ENCODE measurements at regions not wholly inside any gene's neighbourhood (a gene's known extent, or its start where the extent isn't known, plus 50 kb on each side); places are given as distances from the start of the nearest gene placed in this dataset.

GRCh38 chr1:34682452-34683223 lies 72.2 kb upstream of the GJB5 start:
- no peak overlapping the region for H3K27ac ChIP-seq
- H3K4me3 ChIP-seq: no peak overlapping the region

DNA sequence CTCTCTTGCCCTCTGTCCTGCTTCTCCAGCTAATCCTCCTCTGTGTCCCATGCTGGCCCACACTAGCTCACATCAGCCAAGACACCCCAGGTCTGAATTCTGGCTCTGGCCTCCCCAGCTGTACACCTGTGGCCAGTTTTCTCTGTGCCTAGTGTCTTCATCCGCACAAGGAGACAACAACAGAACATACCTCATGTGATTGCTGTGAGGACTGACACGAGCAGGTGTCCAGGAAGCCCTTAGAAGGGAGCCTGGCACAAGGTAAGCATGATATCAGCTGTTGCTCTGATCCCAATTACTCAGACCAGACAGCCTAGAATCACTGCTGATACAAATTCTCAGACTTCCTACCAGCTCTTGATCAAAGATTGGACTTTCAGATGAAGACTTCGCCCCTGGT lies 71.2 kb upstream of the GJB5 start:
- no peak overlapping the region for H3K4me3 ChIP-seq
- H3K27ac ChIP-seq: no peak overlapping the region

DNA sequence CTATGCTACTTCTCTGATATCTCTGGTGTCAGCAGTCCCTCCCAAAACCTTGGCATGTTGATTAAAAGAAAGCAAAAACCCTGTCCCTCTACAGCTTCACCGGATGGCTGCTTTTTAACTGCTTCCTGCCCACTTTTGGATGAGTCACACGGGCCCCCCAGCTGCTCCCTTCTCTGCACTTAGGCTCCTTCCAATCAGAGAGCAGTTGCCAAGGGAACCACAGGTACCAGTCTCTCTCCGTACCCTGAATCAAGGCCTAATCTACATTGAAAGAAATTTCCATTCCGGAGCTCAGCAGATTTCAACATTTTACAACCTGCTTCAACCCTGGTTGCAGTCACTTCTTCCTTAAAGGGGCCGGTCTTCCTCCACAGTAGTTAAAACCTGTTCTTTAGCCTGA lies 70.6 kb upstream of the GJB5 start:
- Histone ChIP-seq H3K27ac (no peak overlapping the region), H3K4me3 (no peak overlapping the region)

DNA sequence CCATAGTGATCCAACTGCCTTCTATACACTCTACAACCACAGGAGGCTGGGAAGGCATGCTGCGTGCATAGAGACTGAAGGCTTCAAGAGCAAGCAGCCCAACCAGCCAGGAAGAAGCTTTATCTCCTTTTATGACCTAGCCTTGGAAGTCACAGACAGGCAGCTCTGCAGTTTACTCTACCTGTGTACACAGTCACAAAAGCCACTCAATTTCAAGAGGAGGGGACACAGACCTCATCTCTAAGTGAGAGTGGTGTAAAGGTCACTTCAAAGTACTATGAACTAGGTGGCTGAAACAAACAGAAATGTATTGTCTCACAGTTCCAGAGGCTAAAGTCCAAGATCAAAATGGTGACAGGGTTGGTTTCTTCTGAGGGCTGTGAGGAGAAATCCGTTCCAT lies 69.6 kb upstream of the GJB5 start:
- Histone ChIP-seq H3K4me3 (no peak overlapping the region), H3K27ac (no peak overlapping the region)

DNA sequence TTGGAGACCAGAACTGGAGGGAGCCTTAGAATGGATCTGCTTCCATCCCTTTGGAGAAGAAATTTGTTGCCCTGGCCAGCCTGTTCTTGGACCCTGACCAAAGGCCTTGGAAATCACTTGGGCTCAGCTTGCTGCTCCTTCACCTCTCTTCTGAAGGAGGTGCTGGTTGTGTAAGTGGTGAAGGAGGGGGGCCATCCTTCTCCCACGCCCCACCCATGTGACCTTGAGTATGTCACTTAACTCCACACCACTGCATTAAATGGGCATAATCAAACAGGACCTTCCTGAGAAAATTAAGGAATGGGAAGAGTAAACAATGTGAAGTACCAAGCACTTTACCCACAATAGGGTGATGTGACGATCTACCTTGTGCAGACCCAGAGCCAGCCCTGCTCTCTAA lies 68.3 kb upstream of the GJB5 start:
- no peak overlapping the region for H3K27ac ChIP-seq
- H3K4me3 ChIP-seq: no peak overlapping the region

DNA sequence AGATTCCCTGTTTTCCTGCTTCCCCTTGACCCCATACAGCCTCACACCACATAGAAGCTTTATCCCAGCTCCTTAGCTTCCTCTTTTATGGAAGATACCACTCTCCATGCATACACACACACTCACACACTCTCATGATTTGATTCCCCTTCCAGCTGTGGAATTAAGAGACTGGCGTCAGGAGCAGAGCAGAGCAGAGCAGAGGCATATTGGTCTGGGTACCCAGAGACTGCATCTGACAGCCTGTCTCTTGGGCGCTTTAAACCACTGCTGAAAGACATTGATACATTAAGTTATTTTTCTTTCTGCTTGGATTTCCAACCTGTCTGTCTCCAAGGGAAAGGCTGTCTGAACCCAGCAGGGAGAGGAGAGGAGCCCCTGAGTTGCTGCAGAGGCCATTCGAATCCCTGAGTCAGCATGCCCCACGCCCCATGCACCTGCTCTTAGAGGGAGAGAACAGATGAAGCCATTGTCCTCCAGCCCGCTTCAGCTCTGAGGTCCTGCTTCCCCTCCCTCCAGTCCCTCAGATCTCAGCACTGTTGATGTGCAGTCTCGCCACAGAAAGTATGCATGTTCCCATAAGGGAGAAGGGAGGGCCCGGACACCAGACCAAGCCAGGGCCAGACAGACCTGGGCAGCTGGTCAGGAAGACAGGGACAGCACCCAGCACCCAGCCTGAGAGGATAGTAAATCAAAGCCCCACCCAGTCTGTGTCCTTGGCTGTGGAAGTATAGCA lies 66.7 kb upstream of the GJB5 start:
- Histone ChIP-seq H3K4me3 (no peak overlapping the region), H3K27ac (no peak overlapping the region)

DNA sequence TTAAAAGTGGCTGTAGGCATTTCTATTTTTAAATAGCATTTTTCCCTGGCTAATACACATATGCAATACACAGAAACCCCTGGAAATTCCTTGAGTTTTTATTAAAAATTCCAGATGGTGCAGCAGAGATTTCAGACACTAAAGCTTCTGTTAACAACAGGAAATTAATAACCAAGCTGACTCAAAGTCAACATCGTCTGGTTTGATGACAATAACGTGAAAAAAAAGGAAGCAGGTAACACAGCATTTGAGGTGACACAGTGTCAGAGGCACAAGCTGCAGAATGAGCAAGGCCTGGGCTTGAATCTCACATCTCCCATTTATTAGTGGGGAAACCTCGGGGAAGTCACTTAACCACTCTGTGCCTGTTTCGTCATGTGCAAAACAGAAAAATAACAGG lies 64.6 kb upstream of the GJB5 start:
- Histone ChIP-seq H3K4me3 (no peak overlapping the region), H3K27ac (no peak overlapping the region)

- Histone ChIP-seq H3K4me3 (no peak overlapping the region), H3K27ac (no peak overlapping the region)
Measured at GRCh38 chr1:34693081-34693480, 61.8 kb upstream of the GJB5 start.

DNA sequence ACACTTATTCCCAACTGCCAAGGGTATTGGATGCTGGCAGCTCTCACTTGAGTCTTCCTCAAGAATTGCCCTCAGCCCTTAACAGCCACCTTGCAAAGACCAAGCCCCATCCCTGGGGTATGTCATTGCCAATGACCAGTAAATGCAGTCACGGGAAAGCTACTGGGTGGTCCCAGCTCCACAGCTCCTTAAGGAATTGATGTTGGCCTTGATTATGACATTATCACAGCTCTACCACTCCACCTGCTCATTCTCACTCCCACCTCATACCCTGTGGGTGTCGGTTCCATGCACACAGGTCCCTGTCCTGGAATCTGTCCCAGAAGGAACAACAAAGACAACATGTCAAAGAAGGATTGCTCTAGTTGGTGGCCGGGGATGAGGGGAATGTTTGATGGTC lies 60.5 kb upstream of the GJB5 start:
- no peak overlapping the region for H3K4me3 ChIP-seq

DNA sequence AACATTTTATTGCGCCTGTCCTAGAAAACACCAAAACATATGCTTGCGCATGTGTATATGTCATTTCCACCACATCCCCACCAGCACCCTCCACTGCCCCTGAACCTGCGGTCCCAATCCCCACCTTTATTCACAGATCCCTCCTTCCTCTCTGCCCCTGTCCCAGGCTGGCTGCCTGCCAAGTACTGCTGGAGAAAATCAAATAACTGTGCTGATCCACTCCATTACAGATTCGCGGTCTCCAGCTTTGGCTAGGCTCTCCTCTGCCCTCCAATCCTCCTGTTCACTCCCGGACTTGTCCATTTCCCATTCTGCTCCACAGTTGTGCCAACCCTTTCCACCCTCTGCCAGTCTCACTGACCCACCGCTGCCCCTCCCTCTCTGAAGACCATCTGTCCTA lies 59.3 kb upstream of the GJB5 start:
- H3K4me3 ChIP-seq: no peak overlapping the region
- H3K27ac ChIP-seq: no peak overlapping the region

More for the DNA sequence above, 60.5 kb upstream of the GJB5 start:
- no peak overlapping the region for H3K27ac ChIP-seq

DNA sequence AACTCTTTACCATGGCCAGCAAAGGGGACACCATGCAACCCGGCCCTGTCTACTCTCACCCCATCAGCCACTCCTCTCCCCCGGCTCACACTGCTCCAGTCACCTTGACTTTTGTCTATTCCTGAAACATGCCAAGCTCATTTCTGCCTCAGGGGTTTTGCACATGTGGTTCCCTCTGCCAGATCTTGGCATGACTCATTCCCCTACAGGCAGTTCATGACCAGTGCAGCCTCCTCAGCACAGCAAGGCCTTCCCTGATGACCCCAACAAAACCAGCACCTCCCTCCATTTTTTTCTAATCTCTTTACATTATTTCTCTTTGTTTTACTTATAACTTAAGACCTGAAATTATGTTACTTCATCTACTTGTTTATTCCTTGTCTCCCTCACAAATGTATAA lies 58.6 kb upstream of the GJB5 start:
- Histone ChIP-seq H3K4me3 (no peak overlapping the region), H3K27ac (no peak overlapping the region)

GRCh38 chr1:34696981-34697380 lies 57.9 kb upstream of the GJB5 start:
- Histone ChIP-seq H3K27ac (no peak overlapping the region), H3K4me3 (no peak overlapping the region)

- no peak overlapping the region for H3K27ac ChIP-seq
Measured at GRCh38 chr1:34697818-34698217, 57.0 kb upstream of the GJB5 start.

GRCh38 chr1:34701326-34702060 lies 53.4 kb upstream of the GJB5 start:
- Histone ChIP-seq H3K27ac (no peak overlapping the region), H3K4me3 (no peak overlapping the region)

More at GRCh38 chr1:34697818-34698217, 57.0 kb upstream of the GJB5 start:
- H3K4me3 ChIP-seq: no peak overlapping the region

Data from skin epidermis (tissue), 12 donors.